Suprapubic skin (tissue), 4 donors: ENCODE measurements at regions not wholly inside any gene's neighbourhood (a gene's known extent, or its start where the extent isn't known, plus 50 kb on each side); places are given as distances from the start of the nearest gene placed in this dataset.
A peak's percentile ranks its signal among the peaks of the same experiment; 100 is the strongest.

ENCODE experiments used
- DNase-seq, 2 donors: peaks; one replicate each; pipeline ENCODE4 v3.0.0-alpha.2; 2019; ENCODE audit warnings: low spot score in 2 of 2
- H3K27ac ChIP-seq: fragments of 200-600 bp; sonication (generic); one replicate; pipeline ENCODE4 v1.5.1; 2019
- H3K27me3 ChIP-seq: fragments of 200-600 bp; sonication (generic); one replicate; pipeline ENCODE4 v1.5.1; 2019
- H3K36me3 ChIP-seq: fragments of 200-600 bp; sonication (generic); one replicate; pipeline ENCODE4 v1.5.1; 2019
- H3K4me1 ChIP-seq: fragments of 200-600 bp; sonication (generic); one replicate; pipeline ENCODE4 v1.5.1; 2019
- H3K4me3 ChIP-seq: fragments of 200-600 bp; sonication (generic); one replicate; pipeline ENCODE4 v1.5.1; 2019; ENCODE audit warnings: mild to moderate bottlenecking
- H3K9me3 ChIP-seq: fragments of 200-600 bp; sonication (generic); one replicate; pipeline ENCODE4 v1.5.1; 2019
- CTCF ChIP-seq, 2 donors: fragments of 200-600 bp in 1 of 2; fragments of 450-650 bp in 1 of 2; sonication (generic) in 1 of 2; IDR thresholded peaks; one replicate each; pipeline ENCODE4 v1.5.1; 2016 to 2019; ENCODE audit warnings: antibody characterized with exemption in 2 of 2, mild to moderate bottlenecking in 1 of 2, moderate library complexity in 1 of 2
- EP300 ChIP-seq: sonication (generic); formaldehyde crosslinking; IDR thresholded peaks from one replicate; pipeline ENCODE4 v1.6.1; 2017; ENCODE audit warnings: antibody characterized with exemption
- POLR2A ChIP-seq, 2 donors: fragments of 450-650 bp; IDR thresholded peaks; one replicate each; pipeline ENCODE4 v1.6.1; 2017; ENCODE audit warnings: antibody characterized with exemption in 2 of 2, mild to moderate bottlenecking in 2 of 2, moderate library complexity in 2 of 2
- POLR2AphosphoS5 ChIP-seq, 3 donors: sonication (generic); formaldehyde crosslinking; IDR thresholded peaks; one replicate each; pipeline ENCODE4 v1.6.1; 2017; ENCODE audit warnings: antibody characterized with exemption in 3 of 3
- WGBS: methylation state at CpG from one replicate; pipeline ENCODE4 v1.1.5; 2018; 5-methylcytosine and 5-hydroxymethylcytosine counted together

GRCh38 chr10:44071479-44071878 is 313.4 kb downstream of the CXCL12 start:
- no peaks in the 10 kb centered on the region for H3K36me3 ChIP-seq
- TF ChIP-seq POLR2AphosphoS5 (IDR thresholded peaks at IDR 0.05) = no peak
- no peak for TF ChIP-seq EP300
- TF ChIP-seq POLR2A (IDR thresholded peaks at IDR 0.05) = no peak
- no peak for TF ChIP-seq CTCF (IDR thresholded peaks at IDR 0.05)
- no peaks in the 10 kb centered on the region for H3K27me3 ChIP-seq
- 13% methylated on average over 2 of the region's 2 CpGs for WGBS
- peaks cover 18% of the 10 kb centered on the region for H3K4me1 ChIP-seq
- no peak for DNase-seq
- no peak overlapping the region for H3K4me3 ChIP-seq
- no peaks in the 10 kb centered on the region for H3K9me3 ChIP-seq
- H3K27ac ChIP-seq = no peak overlapping the region

GRCh38 chr10:44070282-44070681 is 314.6 kb downstream of the CXCL12 start:
- Histone ChIP-seq H3K27me3 (no peaks in the 10 kb centered on the region), H3K9me3 (no peaks in the 10 kb centered on the region), H3K27ac (no peak overlapping the region), H3K4me1 (peaks cover 28% of the 10 kb centered on the region), H3K36me3 (no peaks in the 10 kb centered on the region), H3K4me3 (no peak overlapping the region)
- DNase-seq = no peak
- WGBS = 56% methylated on average over 3 of the region's 5 CpGs
- no peak for TF ChIP-seq CTCF (IDR thresholded peaks at IDR 0.05)
- TF ChIP-seq POLR2AphosphoS5 (IDR thresholded peaks at IDR 0.05) = no peak
- TF ChIP-seq EP300 = no peak
- TF ChIP-seq POLR2A (IDR thresholded peaks at IDR 0.05) = no peak

GRCh38 chr10:44069573-44069972 is 315.3 kb downstream of the CXCL12 start:
- DNase-seq = no peak
- Histone ChIP-seq H3K4me3 (no peak overlapping the region), H3K27me3 (no peaks in the 10 kb centered on the region), H3K4me1 (peaks cover 28% of the 10 kb centered on the region), H3K27ac (no peak overlapping the region), H3K36me3 (no peaks in the 10 kb centered on the region), H3K9me3 (no peaks in the 10 kb centered on the region)
- TF ChIP-seq POLR2A (IDR thresholded peaks at IDR 0.05) (no peak), CTCF (IDR thresholded peaks at IDR 0.05) (no peak), POLR2AphosphoS5 (IDR thresholded peaks at IDR 0.05) (no peak), EP300 (no peak)
- 55% methylated on average over 4 of the region's 4 CpGs for WGBS

GRCh38 chr10:44068716-44069482 is 316.0 kb downstream of the CXCL12 start:
- no peaks in the 10 kb centered on the region for H3K27me3 ChIP-seq
- H3K4me1 ChIP-seq = peaks cover 33% of the 10 kb centered on the region
- H3K36me3 ChIP-seq = no peaks in the 10 kb centered on the region
- H3K27ac ChIP-seq = peak overlapping the region; percentile 59
- 63% methylated on average over 10 of the region's 10 CpGs for WGBS
- DNase-seq = no peak
- no peaks in the 10 kb centered on the region for H3K9me3 ChIP-seq
- TF ChIP-seq POLR2AphosphoS5 (IDR thresholded peaks at IDR 0.05) (no peak), CTCF (IDR thresholded peaks at IDR 0.05) (no peak), POLR2A (IDR thresholded peaks at IDR 0.05) (no peak), EP300 (no peak)
- H3K4me3 ChIP-seq = no peak overlapping the region

- Histone ChIP-seq H3K27ac (no peak overlapping the region), H3K4me1 (peaks cover 37% of the 10 kb centered on the region), H3K4me3 (no peak overlapping the region), H3K36me3 (no peaks in the 10 kb centered on the region), H3K9me3 (no peaks in the 10 kb centered on the region), H3K27me3 (no peaks in the 10 kb centered on the region)
- no peak for DNase-seq
- no peak for TF ChIP-seq POLR2AphosphoS5 (IDR thresholded peaks at IDR 0.05)
- TF ChIP-seq CTCF (IDR thresholded peaks at IDR 0.05) = no peak
- TF ChIP-seq POLR2A (IDR thresholded peaks at IDR 0.05) = no peak
- no peak for TF ChIP-seq EP300
- 94% methylated on average over 2 of the region's 2 CpGs for WGBS
These were observed 317.5 kb downstream of the CXCL12 start for GRCh38 chr10:44067432-44067831.
